Fibroblast of the aortic adventitia (primary cell): ENCODE measurements at regions not wholly inside any gene's neighbourhood (a gene's known extent, or its start where the extent isn't known, plus 50 kb on each side); places are given as distances from the start of the nearest gene placed in this dataset.

Experiments used
- DNase-seq: peaks from one replicate; pipeline ENCODE4 v3.0.0-alpha.2; 2010; ENCODE audit warnings: low read depth
- H3K4me3 ChIP-seq: 2 replicates; pipeline ENCODE4 v1.5.1; 2011; ENCODE audit warnings: low read depth, mild to moderate bottlenecking, control low read depth, low read length, moderate library complexity
- TF ChIP-seq, protein P1 (sequence below): IDR thresholded peaks from 2 replicates; pipeline ENCODE4 v1.5.1; 2011; ENCODE audit warnings: mild to moderate bottlenecking, low read length, control low read depth, inconsistent platforms; ENCODE audit not compliant: insufficient read depth

DNA sequence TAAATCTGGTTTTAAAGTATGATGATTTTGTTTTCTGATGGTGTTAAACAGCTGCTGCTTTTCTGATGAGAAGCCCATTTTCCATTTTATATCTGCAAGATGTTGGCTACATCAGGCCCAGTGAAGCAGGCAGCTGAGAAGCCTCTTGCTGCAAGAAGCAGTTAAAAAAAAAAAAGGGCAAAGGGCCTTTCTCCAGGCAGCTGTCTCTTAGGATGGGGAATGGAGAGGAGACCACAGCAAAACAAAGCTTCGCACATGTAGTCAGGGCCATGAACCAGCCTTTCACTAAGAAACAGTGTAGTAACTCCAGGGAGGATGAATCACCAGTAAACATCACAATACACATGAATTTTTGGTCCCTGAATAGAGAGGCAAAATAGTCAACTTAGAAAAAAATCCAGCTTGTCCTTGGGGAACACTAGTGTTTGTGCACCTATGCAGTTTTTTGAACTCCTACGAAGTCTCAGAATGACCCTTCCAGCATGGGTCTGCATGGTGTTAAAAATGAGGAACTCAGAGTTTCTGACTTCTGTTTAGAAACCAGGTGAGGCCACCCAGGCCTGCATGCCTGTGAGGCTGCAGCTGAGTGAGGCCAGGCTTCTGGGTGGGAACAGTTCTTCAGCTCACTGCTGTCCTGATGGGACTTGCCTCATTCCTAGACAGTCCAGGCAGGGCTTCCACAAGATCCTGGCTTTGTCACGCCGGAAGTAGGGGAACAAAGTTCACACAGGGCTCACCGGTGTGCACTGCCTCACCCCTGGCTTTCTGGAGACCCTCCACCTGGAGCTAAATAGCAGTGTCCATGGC is 518.7 kb downstream of the MCTP2 start:
- no peak for DNase-seq
- TF ChIP-seq, protein P1, sequence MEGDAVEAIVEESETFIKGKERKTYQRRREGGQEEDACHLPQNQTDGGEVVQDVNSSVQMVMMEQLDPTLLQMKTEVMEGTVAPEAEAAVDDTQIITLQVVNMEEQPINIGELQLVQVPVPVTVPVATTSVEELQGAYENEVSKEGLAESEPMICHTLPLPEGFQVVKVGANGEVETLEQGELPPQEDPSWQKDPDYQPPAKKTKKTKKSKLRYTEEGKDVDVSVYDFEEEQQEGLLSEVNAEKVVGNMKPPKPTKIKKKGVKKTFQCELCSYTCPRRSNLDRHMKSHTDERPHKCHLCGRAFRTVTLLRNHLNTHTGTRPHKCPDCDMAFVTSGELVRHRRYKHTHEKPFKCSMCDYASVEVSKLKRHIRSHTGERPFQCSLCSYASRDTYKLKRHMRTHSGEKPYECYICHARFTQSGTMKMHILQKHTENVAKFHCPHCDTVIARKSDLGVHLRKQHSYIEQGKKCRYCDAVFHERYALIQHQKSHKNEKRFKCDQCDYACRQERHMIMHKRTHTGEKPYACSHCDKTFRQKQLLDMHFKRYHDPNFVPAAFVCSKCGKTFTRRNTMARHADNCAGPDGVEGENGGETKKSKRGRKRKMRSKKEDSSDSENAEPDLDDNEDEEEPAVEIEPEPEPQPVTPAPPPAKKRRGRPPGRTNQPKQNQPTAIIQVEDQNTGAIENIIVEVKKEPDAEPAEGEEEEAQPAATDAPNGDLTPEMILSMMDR = no peak
- H3K4me3 ChIP-seq = no peak overlapping the region

- DNase-seq = no peak
- H3K4me3 ChIP-seq = no peak overlapping the region
- TF ChIP-seq, protein P1 = no peak
Observed at GRCh38 chr15:94760348-94760747, 529.0 kb downstream of the MCTP2 start.

DNA sequence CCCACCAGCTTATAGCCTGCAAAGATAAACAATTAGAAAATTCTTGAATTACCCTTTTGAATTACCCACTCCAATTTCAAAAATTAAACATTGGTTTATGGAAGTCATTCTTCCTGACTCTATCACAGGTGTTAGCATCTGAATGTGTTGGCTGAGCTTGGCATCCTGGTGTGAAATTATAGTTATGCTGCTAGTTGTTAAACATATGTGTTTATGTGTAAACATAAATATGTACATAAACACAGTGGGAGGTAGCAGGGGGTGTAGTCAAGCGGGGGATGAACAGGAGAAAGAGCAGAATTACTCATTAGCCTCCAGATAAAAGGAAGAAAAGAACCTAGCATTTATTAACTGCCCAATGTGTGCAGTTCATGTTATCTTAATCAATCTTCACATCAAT is 530.2 kb downstream of the MCTP2 start:
- no peak overlapping the region for H3K4me3 ChIP-seq
- TF ChIP-seq, protein P1 = no peak
- DNase-seq = no peak

- TF ChIP-seq, protein P1 = no peak
- no peak overlapping the region for H3K4me3 ChIP-seq
- DNase-seq = no peak
Observed at GRCh38 chr15:94769089-94769488, 537.7 kb downstream of the MCTP2 start.

GRCh38 chr15:94770199-94770598 is 538.8 kb downstream of the MCTP2 start:
- TF ChIP-seq, protein P1 = no peak
- no peak for DNase-seq
- no peak overlapping the region for H3K4me3 ChIP-seq

DNA sequence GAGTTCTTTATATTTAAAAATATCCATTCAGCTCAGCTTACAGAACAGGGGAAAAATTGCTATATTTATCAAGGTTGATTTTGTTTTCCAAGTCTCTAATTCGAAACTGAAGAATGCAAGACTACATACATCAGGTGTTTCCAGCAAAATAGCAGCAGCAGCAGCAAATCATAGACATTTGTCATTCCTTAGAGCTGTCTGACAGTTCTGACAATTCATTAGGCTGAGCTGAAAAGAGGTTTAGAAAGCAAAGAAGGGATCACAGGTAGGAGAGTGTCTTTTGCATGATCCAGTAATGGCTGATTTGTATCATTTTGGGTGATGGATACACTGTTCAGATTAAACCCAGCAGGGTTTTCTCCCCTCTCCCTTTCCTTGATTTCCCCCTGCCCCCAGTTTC is 545.7 kb downstream of the MCTP2 start:
- no peak for DNase-seq
- TF ChIP-seq, protein P1 = no peak
- no peak overlapping the region for H3K4me3 ChIP-seq

DNA sequence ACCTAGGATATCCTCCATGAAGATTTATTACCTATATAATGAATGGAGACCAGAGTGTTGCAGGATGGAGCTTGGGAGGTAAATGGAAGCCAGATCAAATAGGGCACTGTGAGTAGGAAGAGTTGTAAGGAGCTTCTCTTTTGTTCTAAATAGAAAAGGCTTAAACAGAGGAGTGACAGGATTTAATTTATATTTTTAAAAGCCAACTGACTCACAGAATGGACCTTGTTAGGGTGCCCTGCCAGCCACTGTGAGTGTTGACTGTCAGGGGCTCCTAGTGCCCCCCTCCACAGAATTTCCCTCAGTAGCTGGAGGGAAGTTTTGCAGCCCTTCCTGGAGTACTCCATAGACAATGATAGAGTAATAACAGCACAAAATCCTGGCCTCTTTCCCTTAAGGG is 547.5 kb downstream of the MCTP2 start:
- H3K4me3 ChIP-seq = no peak overlapping the region
- TF ChIP-seq, protein P1 = no peak
- no peak for DNase-seq
